H1 (cell line): ENCODE measurements at regions not wholly inside any gene's neighbourhood (a gene's known extent, or its start where the extent isn't known, plus 50 kb on each side); places are given as distances from the start of the nearest gene placed in this dataset.

Experiments used
- CTCF ChIA-PET: fragments of 300-600 bp; sonication (Branson Sonifier 250); formaldehyde crosslinking; loops from one replicate; lab custom pipeline; 2021; ENCODE audit not compliant: partially characterized antibody; lab: Charles Lee
- POLR2A ChIA-PET: fragments of 300-600 bp; sonication (Branson Sonifier 250); formaldehyde crosslinking; loops from one replicate; lab custom pipeline; 2021; ENCODE audit warnings: inconsistent platforms; ENCODE audit not compliant: partially characterized antibody; lab: Charles Lee
- DNase-seq, 2 experiments: peaks; one replicate each; pipeline versions ENCODE4 v3.0.0 to v3.0.0-alpha.2; 2010 to 2022; ENCODE audit warnings: low spot score in 2 of 2, low read depth in 1 of 2, mixed read lengths in 1 of 2
- FAIRE-seq: peaks from 2 replicates; lab custom pipeline; 2011; peaks lifted over from hg19 to GRCh38; lab: Jason Lieb, UNC
- H2AFZ ChIP-seq: 2 replicates; pipeline ENCODE4 v1.8.1; 2012; ENCODE audit warnings: low read length, inconsistent platforms
- H2AK5ac ChIP-seq: 2 replicates; pipeline ENCODE4 v1.6.1; 2013; ENCODE audit warnings: low read depth, low read length
- H2BK120ac ChIP-seq: replicated peaks from 2 replicates; pipeline ENCODE3; 2013; ENCODE audit warnings: low read depth, low read length, inconsistent platforms
- H2BK12ac ChIP-seq: 2 replicates; pipeline ENCODE4 v1.6.1; 2013; ENCODE audit warnings: low read depth, low read length
- H2BK15ac ChIP-seq: 2 replicates; pipeline ENCODE4 v1.6.1; 2013; ENCODE audit warnings: low read length
- H2BK20ac ChIP-seq: 2 replicates; pipeline ENCODE4 v1.6.1; 2013; ENCODE audit warnings: low read length
- H2BK5ac ChIP-seq: 2 replicates; pipeline ENCODE4 v1.6.1; 2013; ENCODE audit warnings: low read depth, low read length
- H3K14ac ChIP-seq: 2 replicates; pipeline ENCODE4 v1.6.1; 2013; ENCODE audit warnings: inconsistent platforms; ENCODE audit not compliant: insufficient read length
- H3K18ac ChIP-seq: 2 replicates; pipeline ENCODE4 v1.6.1; 2013; ENCODE audit warnings: low read length; ENCODE audit errors: extremely low read depth
- H3K23ac ChIP-seq: 2 replicates; pipeline ENCODE4 v1.6.1; 2013; ENCODE audit warnings: inconsistent platforms; ENCODE audit not compliant: insufficient read length
- H3K23me2 ChIP-seq: 2 replicates; pipeline ENCODE4 v1.6.1; 2013; ENCODE audit warnings: low read depth, low read length
- H3K27ac ChIP-seq: 2 replicates; pipeline ENCODE4 v1.6.1; 2011; ENCODE audit warnings: low read depth, low read length, inconsistent platforms
- H3K27me3 ChIP-seq, 4 experiments: replicated peaks in 1 of 4; 1 replicate in 1 of 4; 2 replicates in 3 of 4; pipeline versions ENCODE4 v1.6.1 to v1.8.1; 2011 to 2013; ENCODE audit warnings: low read length in 3 of 4, mild to moderate bottlenecking in 3 of 4, inconsistent platforms in 2 of 4, mixed read lengths in 2 of 4, moderate library complexity in 1 of 4; ENCODE audit not compliant: control insufficient read depth in 3 of 4, insufficient read depth in 3 of 4; ENCODE audit errors: extremely low read depth in 1 of 4
- H3K36me3 ChIP-seq, 4 experiments: 2 replicates each; pipeline versions ENCODE4 v1.6.1 to v1.8.1; 2011 to 2013; ENCODE audit warnings: mild to moderate bottlenecking in 4 of 4, low read length in 3 of 4, moderate library complexity in 2 of 4, control low read depth in 1 of 4, inconsistent platforms in 1 of 4; ENCODE audit not compliant: insufficient read depth in 4 of 4, control insufficient read depth in 2 of 4
- H3K4ac ChIP-seq: replicated peaks from 2 replicates; pipeline ENCODE3; 2013; ENCODE audit warnings: low read length, low read depth, mixed read lengths, inconsistent platforms; ENCODE audit not compliant: insufficient read length
- H3K4me1 ChIP-seq, 4 experiments: replicated peaks in 1 of 4; 1 replicate in 1 of 4; 2 replicates in 3 of 4; pipeline versions ENCODE4 v1.6.1 to v1.8.1; 2011 to 2013; ENCODE audit warnings: low read length in 3 of 4, inconsistent platforms in 2 of 4, mixed read lengths in 1 of 4; ENCODE audit not compliant: insufficient read depth in 4 of 4, control insufficient read depth in 3 of 4
- H3K4me2 ChIP-seq, 2 experiments: 2 replicates each; pipeline versions ENCODE4 v1.6.1 to v1.8.1; 2011 to 2013; ENCODE audit warnings: low read depth in 2 of 2, low read length in 2 of 2, control low read depth in 1 of 2, inconsistent platforms in 1 of 2, mild to moderate bottlenecking in 1 of 2; ENCODE audit not compliant: insufficient read depth in 1 of 2
- H3K4me3 ChIP-seq, 4 experiments: fragments of 200-600, 300-600 bp in 1 of 4; sonication (generic), shearing (Covaris generic), sonication (Bioruptor Twin) in 1 of 4; 2 replicates each; pipeline versions ENCODE4 v1.5.1 to v1.8.1; 2011 to 2016; ENCODE audit warnings: low read length in 4 of 4, low read depth in 3 of 4, control low read depth in 2 of 4, inconsistent platforms in 2 of 4, mild to moderate bottlenecking in 2 of 4, mixed read lengths in 1 of 4, moderate library complexity in 1 of 4; ENCODE audit not compliant: insufficient read depth in 2 of 4; ENCODE audit errors: extremely low read depth in 1 of 4
- H3K56ac ChIP-seq: replicated peaks from 2 replicates; pipeline ENCODE3; 2013; ENCODE audit warnings: low read depth, mild to moderate bottlenecking, mixed read lengths, low read length, inconsistent platforms; ENCODE audit not compliant: insufficient read length
- H3K79me1 ChIP-seq: 2 replicates; pipeline ENCODE4 v1.6.1; 2013; ENCODE audit warnings: low read depth, low read length, control low read depth
- H3K79me2 ChIP-seq, 2 experiments: 2 replicates each; pipeline versions ENCODE4 v1.6.1 to v1.8.1; 2012 to 2013; ENCODE audit warnings: low read length in 2 of 2, mild to moderate bottlenecking in 2 of 2, inconsistent platforms in 1 of 2; ENCODE audit not compliant: insufficient read depth in 2 of 2, control insufficient read depth in 1 of 2
- H3K9ac ChIP-seq, 4 experiments: replicated peaks in 1 of 4; 1 replicate in 1 of 4; 2 replicates in 3 of 4; pipeline versions ENCODE4 v1.6.1 to v1.8.1; 2011 to 2013; ENCODE audit warnings: low read depth in 3 of 4, low read length in 3 of 4, control low read depth in 2 of 4, mild to moderate bottlenecking in 2 of 4, moderate library complexity in 2 of 4, inconsistent platforms in 1 of 4; ENCODE audit errors: extremely low read depth in 1 of 4
- H3K9me3 ChIP-seq, 2 experiments: 2 replicates each; pipeline versions ENCODE4 v1.6.1 to v1.8.1; 2012 to 2013; ENCODE audit warnings: mild to moderate bottlenecking in 2 of 2, moderate library complexity in 2 of 2, control low read depth in 1 of 2, inconsistent platforms in 1 of 2, low read depth in 1 of 2, low read length in 1 of 2, mixed read lengths in 1 of 2; ENCODE audit not compliant: insufficient read depth in 2 of 2
- H4K20me1 ChIP-seq, 2 experiments: replicated peaks in 1 of 2; 2 replicates each; pipeline versions ENCODE3 to v1.8.1; 2011 to 2013; ENCODE audit warnings: inconsistent platforms in 2 of 2, low read length in 2 of 2, mild to moderate bottlenecking in 1 of 2; ENCODE audit not compliant: insufficient read depth in 2 of 2, control insufficient read depth in 1 of 2
- H4K5ac ChIP-seq: 2 replicates; pipeline ENCODE4 v1.6.1; 2013; ENCODE audit warnings: low read length, low read depth, mixed read lengths, inconsistent platforms; ENCODE audit not compliant: insufficient read length
- H4K8ac ChIP-seq: 2 replicates; pipeline ENCODE4 v1.8.0; 2013; ENCODE audit warnings: mild to moderate bottlenecking, moderate library complexity, low read length, inconsistent platforms; ENCODE audit not compliant: insufficient read depth; ENCODE audit errors: extremely low read depth
- H4K91ac ChIP-seq: replicated peaks from 2 replicates; pipeline ENCODE3; 2013; ENCODE audit warnings: low read length, mixed read lengths, inconsistent platforms; ENCODE audit not compliant: insufficient read length
- ASH2L ChIP-seq: fragments of 200-600, 300-600 bp; sonication (generic); IDR thresholded peaks from one replicate; pipeline ENCODE4 v1.7.1; 2017; ENCODE audit warnings: low read length
- BCL11A ChIP-seq, 2 experiments: IDR thresholded peaks; one replicate each; pipeline ENCODE4 v1.6.1; 2011; ENCODE audit warnings: low read depth in 2 of 2, low read length in 2 of 2, mild to moderate bottlenecking in 2 of 2
- CBX8 ChIP-seq: fragments of 300-800, 300-1000 bp; sonication (generic); IDR thresholded peaks from 2 replicates; pipeline ENCODE4 v1.7.1; 2016; ENCODE audit warnings: low read depth, low read length, borderline replicate concordance
- CREB1 ChIP-seq: IDR thresholded peaks from 2 replicates; pipeline ENCODE4 v1.6.1; 2012; ENCODE audit warnings: inconsistent platforms
- CTCF ChIP-seq, 3 experiments: IDR thresholded peaks; 1 replicate in 2 of 3; 2 replicates in 1 of 3; pipeline versions ENCODE4 v1.5.1 to v1.6.1; 2011; ENCODE audit warnings: low read length in 3 of 3, mild to moderate bottlenecking in 3 of 3, inconsistent platforms in 2 of 3, low read depth in 1 of 3, moderate library complexity in 1 of 3; ENCODE audit not compliant: insufficient read depth in 1 of 3; ENCODE audit errors: control extremely low read depth in 1 of 3
- JUN ChIP-seq: IDR thresholded peaks from 2 replicates; pipeline ENCODE4 v1.6.1; 2011; ENCODE audit warnings: low read depth, mild to moderate bottlenecking, improper control_type of control experiment, low read length
- RAD21 ChIP-seq, 2 experiments: IDR thresholded peaks in 1 of 2; conservative IDR thresholded peaks in 1 of 2; 2 replicates each; pipeline ENCODE4 v1.6.1; 2011; ENCODE audit warnings: low read depth in 2 of 2, low read length in 2 of 2, improper control_type of control experiment in 1 of 2, inconsistent platforms in 1 of 2, mild to moderate bottlenecking in 1 of 2, moderate library complexity in 1 of 2
- SAP30 ChIP-seq: fragments of 300-600 bp; sonication (generic); IDR thresholded peaks from 2 replicates; pipeline ENCODE4 v1.7.1; 2012; ENCODE audit warnings: low read length, moderate library complexity, mild to moderate bottlenecking, inconsistent platforms; ENCODE audit not compliant: insufficient read depth, insufficient replicate concordance
- YY1 ChIP-seq: IDR thresholded peaks from 2 replicates; pipeline ENCODE4 v1.6.1; 2011; ENCODE audit warnings: low read depth, mild to moderate bottlenecking, low read length
- WGBS, 2 experiments: shearing (Covaris generic) in 1 of 2; methylation state at CpG; one replicate each; pipeline versions ENCODE4 v1.1.6 to v1.1.7; 2013 to 2015; ENCODE audit warnings: low lambda C conversion rate in 2 of 2, mixed read lengths in 2 of 2, inconsistent platforms in 1 of 2, low coverage in 1 of 2, missing lambda C conversion rate in 1 of 2; ENCODE audit not compliant: insufficient replicate concordance in 2 of 2, insufficient coverage in 1 of 2, insufficient read length in 1 of 2; ENCODE audit errors: extremely low coverage in 1 of 2, missing lambda C conversion rate in 1 of 2; 5-methylcytosine and 5-hydroxymethylcytosine counted together

GRCh38 chr7:142412551-142413193, 154.8 kb upstream of the PRSS58 start:
- no peaks in the 10 kb centered on the region for H3K9me3 ChIP-seq
- TF ChIP-seq CBX8 (no peak), BCL11A (IDR thresholded peaks at IDR 0.05; ENCODE audit: low read depth in 2 of 2, low read length in 2 of 2) (no peak), JUN (no peak), RAD21 (IDR thresholded peaks at IDR 0.05 in 1 of 2, conservative IDR thresholded peaks at IDR 0.05 in 1 of 2; ENCODE audit: low read depth in 2 of 2, low read length in 2 of 2) (peak; percentile 56 to 70), ASH2L (no peak), CTCF (IDR thresholded peaks at IDR 0.05; ENCODE audit: control extremely low read depth in 1 of 3, insufficient read depth in 1 of 3, low read depth in 1 of 3, low read length in 3 of 3) (peak; percentile 78 to 96 (median 84)), SAP30 (no peak), YY1 (0 out of 2 replicates have a peak, but pooled peaks have one; percentile 24), CREB1 (peak; percentile 75)
- H3K27me3 ChIP-seq = no peaks in the 10 kb centered on the region
- no peak overlapping the region for H3K27ac ChIP-seq
- no peaks in the 10 kb centered on the region for H3K79me2 ChIP-seq
- no peak overlapping the region; the same call in 1 of the 2 replicates for H2BK5ac ChIP-seq
- H3K23ac ChIP-seq = no peak overlapping the region
- H3K9ac ChIP-seq = no peak overlapping the region
- DNase-seq = peak; percentile 36 to 55
- no peak overlapping the region for H3K4me3 ChIP-seq
- FAIRE-seq = peak; percentile 92
- no peak overlapping the region for H2BK12ac ChIP-seq
- WGBS, 2 experiments = 67% methylated on average over 2 of the region's 2 CpGs; no CpG with 5 or more reads in 1 of the 2 experiments
- H3K4me1 ChIP-seq = peaks cover 0 to 3% (median 0%) of the 10 kb centered on the region in 4 experiments; a peak in 2 of 7 replicates
- peak overlapping the region; percentile 63; the same call in 1 of the 2 replicates for H2BK15ac ChIP-seq
- ChIA-PET CTCF (interaction anchor here (0.6 to 7.2 kb wide), 38 partner anchors 10 to 734 kb away, joined by 3 to 78 read pairs (median 5); no protein-coding TSS in a partner anchor), POLR2A (no interaction called here)
- no peak overlapping the region for H4K91ac ChIP-seq
- H3K79me1 ChIP-seq = no peaks in the 10 kb centered on the region
- no peak overlapping the region for H3K4ac ChIP-seq
- H3K23me2 ChIP-seq = no peaks in the 10 kb centered on the region
- no peaks in the 10 kb centered on the region for H4K20me1 ChIP-seq
- H4K8ac ChIP-seq = no peak overlapping the region
- H4K5ac ChIP-seq = no peak overlapping the region
- H2AFZ ChIP-seq = peak overlapping the region; percentile 78; the same call in 1 of the 2 replicates
- no peak overlapping the region for H2AK5ac ChIP-seq
- no peak overlapping the region for H3K4me2 ChIP-seq
- no peak overlapping the region for H3K14ac ChIP-seq
- H3K56ac ChIP-seq = no peak overlapping the region
- no peaks in the 10 kb centered on the region for H3K36me3 ChIP-seq
- H2BK20ac ChIP-seq = no peak overlapping the region
- H3K18ac ChIP-seq = no peak overlapping the region
- H2BK120ac ChIP-seq = no peak overlapping the region
